ENCODE measurements at regions not wholly inside any gene's neighbourhood (a gene's known extent, or its start where the extent isn't known, plus 50 kb on each side); places are given as distances from the start of the nearest gene placed in this dataset.

- DNase-seq = no peak
These were observed 440.7 kb downstream of the CMPK2 start for GRCh38 chr2:6425032-6425431.

DNA sequence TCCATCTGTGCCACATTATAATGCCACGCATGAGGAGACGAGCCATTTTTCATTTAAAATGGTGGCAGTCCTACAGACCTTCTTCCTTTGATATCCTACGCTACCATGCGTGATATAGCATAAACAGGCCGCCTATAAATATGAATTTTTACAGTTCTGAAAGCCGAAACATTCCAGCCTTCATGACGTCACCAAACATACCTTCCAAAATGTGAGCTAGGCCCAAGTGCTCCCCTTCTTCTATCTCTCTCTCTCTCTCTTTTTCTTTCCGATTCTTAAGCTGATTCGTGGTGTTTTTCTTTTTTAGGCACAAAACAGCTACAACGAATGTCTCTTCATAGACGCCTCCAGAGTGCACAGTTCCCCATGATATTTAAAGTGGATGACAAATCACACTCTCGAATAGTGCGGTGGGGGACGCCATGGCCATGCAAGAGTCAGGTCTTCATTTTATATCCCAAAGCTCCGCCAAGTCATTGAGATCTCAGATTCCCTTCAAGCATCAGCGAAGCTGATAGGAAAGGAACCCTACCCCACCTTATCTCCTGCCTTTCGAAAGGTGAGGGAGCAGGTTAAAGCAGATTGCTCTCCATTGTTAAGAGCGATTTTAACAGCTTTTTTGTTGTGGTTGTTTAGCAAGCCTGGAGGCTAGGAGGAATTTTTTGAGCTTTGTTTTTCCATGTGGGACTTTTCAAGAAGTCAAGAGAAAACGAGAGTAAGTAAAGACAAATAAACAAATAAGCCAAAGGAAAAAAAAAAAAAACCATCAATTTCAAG is 436.3 kb downstream of the CMPK2 start:
- no peak for DNase-seq

DNA sequence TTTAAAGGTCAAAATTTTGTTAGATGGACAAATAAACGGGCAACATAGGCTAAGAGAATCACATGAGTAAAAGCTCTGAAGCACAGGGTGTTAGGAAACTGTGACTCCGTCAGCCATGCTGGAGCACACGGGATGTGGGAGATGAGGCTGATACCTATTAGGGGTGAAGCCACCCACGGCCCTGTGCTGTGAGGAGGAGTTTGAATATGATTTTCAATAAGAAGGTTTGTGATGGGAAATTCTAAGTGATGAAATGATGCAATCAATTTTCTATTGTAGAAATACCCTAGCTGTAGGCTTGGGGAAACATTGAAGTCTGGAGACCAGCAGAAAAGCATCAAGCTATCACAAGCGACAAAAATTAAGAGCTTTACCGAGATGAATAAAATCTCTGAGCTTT is 431.3 kb downstream of the CMPK2 start:
- DNase-seq = no peak

- no peak for DNase-seq
These were observed 423.9 kb downstream of the CMPK2 start for GRCh38 chr2:6441800-6442199.

DNA sequence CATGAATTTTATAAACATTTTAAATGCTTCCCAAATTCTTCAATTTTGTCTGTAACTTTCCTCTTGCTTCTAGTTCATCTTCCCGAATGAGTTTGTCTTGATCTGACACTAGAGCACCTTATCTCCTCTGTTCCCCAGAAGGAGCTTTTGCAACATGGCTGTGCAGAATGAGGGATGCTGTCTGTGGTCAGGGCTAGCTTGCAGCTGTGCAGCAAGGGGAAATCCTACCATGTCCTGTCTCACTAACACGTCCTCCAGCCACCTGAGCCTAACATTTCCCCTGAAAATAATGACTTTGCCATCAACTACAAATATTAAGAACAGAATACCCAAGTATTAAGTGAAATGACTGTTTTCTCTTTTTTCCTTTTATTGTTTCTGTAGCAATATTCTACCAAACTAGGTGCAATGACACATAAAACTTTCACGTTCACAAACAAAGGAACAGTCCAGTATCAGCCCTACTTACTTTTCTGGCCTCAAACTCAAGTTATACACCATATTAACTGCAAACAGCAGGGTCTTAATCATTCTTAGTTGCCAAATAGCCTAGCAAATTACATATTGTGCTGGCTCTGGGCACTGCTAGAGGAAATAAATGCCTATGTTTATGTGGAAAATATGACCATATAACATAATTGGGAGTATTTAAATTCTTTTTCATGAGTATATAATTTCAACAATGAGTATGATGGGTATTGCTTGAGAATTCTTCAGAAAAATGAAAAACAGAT is 423.3 kb downstream of the CMPK2 start:
- no peak for DNase-seq

GRCh38 chr2:6443061-6443823 is 422.5 kb downstream of the CMPK2 start:
- no peak for DNase-seq

DNA sequence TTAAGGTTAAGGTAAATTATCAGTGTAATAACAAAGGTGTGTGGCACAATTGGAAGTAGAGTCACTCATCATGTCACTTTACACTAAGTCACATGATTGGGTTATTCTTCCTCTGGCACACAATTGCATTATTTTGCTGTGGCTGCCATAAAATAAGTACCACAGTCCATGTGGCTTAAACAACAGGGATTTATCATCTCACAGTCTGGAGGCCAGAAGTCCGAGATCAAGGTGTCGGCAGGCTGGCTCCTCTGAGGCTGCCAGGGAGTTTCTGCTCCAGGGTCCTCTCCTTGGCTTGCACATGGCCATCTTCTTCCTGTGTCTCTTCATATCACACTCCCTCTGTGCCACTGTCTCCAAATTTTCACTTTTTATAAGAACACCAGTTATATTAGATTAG is 421.2 kb downstream of the CMPK2 start:
- DNase-seq = no peak

GRCh38 chr2:6445156-6445555 is 420.6 kb downstream of the CMPK2 start:
- DNase-seq = no peak

DNA sequence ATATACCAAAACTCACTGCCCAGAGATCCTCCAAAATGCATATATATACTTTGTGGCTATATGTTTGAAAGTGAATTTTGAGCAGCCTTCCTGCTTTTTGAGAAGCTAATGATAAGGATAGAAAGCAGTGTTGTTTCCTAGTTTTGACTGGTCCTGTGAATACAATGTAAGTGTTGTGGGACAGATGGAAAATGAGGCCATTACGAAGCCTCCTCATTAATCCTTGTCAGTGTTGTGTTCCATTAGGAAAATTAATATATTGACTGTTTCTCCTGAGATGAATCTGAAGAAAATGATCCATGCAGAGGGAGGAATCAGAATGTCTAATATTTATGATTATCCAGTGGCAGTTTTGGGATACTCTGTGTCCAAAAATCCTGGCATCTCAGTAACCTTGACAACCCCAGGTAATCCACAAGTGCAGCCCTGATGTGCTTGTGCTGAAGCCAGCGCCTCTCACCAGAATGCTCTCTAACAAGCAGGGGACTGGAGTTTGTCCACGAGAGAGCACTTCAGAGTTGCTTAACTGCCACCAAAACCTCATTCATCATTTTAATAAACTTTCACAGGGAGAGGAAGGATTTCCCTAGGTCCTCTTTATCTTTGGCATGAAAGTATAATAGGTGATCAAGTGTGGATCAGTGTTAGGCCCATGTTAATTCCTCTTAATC is 418.6 kb downstream of the CMPK2 start:
- DNase-seq = no peak

- no peak for DNase-seq
These were observed 416.8 kb downstream of the CMPK2 start for GRCh38 chr2:6448893-6449292.

DNA sequence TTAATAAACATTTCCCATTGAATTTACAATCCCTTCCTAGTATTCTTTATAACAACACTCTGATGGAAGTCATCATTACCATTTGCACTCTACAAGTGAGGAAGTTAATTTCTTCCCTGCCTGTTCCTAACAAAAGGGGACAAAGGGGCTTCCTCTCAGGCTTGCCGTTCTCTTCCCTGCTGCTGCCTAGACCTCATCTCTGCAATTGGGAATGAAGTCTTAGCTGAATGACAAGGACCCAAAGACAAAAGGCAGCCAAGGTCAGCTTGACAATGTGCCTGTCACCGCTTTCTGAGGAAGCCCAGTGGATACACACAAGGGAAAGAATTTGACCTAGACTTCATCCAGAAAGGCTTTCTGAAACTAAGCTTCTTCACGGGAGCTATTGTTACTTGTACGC is 416.4 kb downstream of the CMPK2 start:
- DNase-seq = no peak

- no peak for DNase-seq
These were observed 412.8 kb downstream of the CMPK2 start for GRCh38 chr2:6452702-6453481.

GRCh38 chr2:6454286-6454990 is 411.3 kb downstream of the CMPK2 start:
- DNase-seq = no peak

DNA sequence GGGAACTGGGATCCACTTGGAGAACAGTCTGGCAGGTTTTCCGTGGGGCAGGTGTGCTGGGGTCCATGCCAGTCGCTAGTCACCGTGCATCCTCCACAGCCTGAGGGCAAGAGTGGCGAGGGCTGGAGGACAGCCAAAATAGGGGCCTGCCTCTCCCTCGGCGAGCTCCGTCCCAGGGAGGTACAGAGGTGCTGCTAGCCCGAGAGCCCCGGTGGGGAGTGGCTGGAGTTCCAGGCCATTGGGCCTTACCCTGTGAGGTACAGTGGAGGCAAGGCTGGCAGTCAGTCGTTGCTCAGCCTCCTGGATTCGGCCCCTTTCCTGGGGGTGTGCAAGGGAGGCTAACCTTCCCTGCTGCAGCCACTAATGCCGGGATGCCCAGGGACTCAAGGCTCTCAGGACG is 406.6 kb downstream of the CMPK2 start:
- no peak for DNase-seq

- DNase-seq = no peak
These were observed 395.2 kb downstream of the CMPK2 start for GRCh38 chr2:6470518-6470917.

GRCh38 chr2:6471419-6471818 is 394.3 kb downstream of the CMPK2 start:
- DNase-seq = no peak

- DNase-seq = no peak
These were observed 391.3 kb downstream of the CMPK2 start for GRCh38 chr2:6474161-6475140.

GRCh38 chr2:6475155-6475940 is 390.4 kb downstream of the CMPK2 start:
- no peak for DNase-seq

DNA sequence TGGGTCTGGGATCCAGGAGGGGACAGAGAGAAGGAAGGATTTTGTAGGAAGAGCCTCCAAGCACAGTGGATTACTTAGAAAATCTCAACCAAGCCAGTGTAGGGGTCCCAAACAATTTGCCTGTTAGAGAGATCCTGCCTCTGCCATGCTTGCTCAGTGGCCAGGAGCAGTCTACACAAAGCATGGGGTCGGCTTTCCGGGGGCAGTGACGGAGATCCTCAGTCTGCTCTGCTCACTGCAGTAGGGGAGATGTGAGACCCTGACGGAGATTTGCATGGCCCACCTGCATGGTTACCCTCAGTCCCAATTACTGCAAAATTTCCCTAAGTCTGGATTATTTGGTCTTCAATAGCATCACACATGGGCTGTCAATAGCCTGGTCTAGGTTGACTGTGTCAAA is 385.2 kb downstream of the CMPK2 start:
- no peak for DNase-seq

GRCh38 chr2:6482256-6482655 is 383.5 kb downstream of the CMPK2 start:
- no peak for DNase-seq
